Activated effector memory CD4-positive, alpha-beta T cell treated with Interleukin-2 at 50 U/mL for 16 hours (primary cell): ENCODE measurements at regions not wholly inside any gene's neighbourhood (a gene's known extent, or its start where the extent isn't known, plus 50 kb on each side); places are given as distances from the start of the nearest gene placed in this dataset.

Experiments
- DNase-seq: peaks from one replicate; pipeline ENCODE4 v3.0.0-alpha.2; 2020

- no peak for DNase-seq
Measured at GRCh38 chr10:128725531-128725930, 599.3 kb upstream of the MKI67 start.

GRCh38 chr10:128727114-128727513, 600.9 kb upstream of the MKI67 start:
- no peak for DNase-seq

DNA sequence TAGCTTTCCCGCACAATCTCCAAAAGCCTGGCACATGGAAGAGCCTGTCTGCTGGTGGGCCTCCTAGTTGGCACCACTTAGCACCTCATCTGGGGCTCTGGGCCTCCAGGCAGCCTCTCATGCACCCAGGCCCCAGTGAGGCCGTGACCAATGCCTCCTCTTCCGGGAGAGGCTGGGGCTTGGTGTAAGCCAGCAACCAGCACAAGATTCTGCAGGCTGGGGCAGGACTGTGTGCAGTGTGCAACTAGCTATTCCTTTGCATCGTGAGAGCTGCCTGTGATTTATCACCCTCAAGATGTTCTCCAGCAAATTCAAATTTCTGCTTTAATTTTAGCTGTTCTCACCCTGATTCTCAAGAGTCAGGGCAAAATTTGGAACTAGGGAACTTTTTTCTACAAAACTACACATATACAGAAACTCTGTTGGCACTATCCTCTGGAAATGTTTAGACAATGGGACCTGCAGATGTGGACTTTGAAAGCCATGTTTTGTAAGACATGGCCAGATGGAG, 603.7 kb upstream of the MKI67 start:
- no peak for DNase-seq

DNA sequence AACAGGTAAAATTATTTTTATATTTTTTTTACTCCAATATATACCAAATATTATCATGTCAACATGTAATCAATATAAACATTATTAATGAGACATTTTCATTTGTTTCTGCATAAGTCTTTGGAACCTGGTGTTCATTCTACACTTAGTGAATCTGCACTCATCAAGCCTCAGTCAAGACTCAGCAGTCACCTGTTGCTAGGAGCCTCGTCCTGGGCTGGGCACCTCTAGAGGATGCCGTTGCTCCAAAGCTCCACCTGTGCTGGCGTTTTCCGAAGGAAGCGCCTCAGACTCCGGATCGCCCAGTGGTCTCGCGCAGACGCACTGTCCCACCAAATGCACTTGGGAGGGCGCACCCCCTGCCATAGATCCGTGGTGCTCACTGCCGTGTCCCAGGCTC, 604.7 kb upstream of the MKI67 start:
- DNase-seq: no peak

- no peak for DNase-seq
Measured at GRCh38 chr10:128734161-128734560, 607.9 kb upstream of the MKI67 start.

GRCh38 chr10:128734734-128735133, 608.5 kb upstream of the MKI67 start:
- no peak for DNase-seq

GRCh38 chr10:128735996-128736395, 609.8 kb upstream of the MKI67 start:
- no peak for DNase-seq

GRCh38 chr10:128738386-128738915, 612.2 kb upstream of the MKI67 start:
- no peak for DNase-seq

- DNase-seq: no peak
Measured at GRCh38 chr10:128739930-128740329, 613.7 kb upstream of the MKI67 start.

GRCh38 chr10:128741180-128741579, 615.0 kb upstream of the MKI67 start:
- no peak for DNase-seq

GRCh38 chr10:128741680-128742079, 615.5 kb upstream of the MKI67 start:
- no peak for DNase-seq

GRCh38 chr10:128744092-128744491, 617.9 kb upstream of the MKI67 start:
- no peak for DNase-seq

- DNase-seq: no peak
Measured at GRCh38 chr10:128744811-128745305, 618.6 kb upstream of the MKI67 start.

DNA sequence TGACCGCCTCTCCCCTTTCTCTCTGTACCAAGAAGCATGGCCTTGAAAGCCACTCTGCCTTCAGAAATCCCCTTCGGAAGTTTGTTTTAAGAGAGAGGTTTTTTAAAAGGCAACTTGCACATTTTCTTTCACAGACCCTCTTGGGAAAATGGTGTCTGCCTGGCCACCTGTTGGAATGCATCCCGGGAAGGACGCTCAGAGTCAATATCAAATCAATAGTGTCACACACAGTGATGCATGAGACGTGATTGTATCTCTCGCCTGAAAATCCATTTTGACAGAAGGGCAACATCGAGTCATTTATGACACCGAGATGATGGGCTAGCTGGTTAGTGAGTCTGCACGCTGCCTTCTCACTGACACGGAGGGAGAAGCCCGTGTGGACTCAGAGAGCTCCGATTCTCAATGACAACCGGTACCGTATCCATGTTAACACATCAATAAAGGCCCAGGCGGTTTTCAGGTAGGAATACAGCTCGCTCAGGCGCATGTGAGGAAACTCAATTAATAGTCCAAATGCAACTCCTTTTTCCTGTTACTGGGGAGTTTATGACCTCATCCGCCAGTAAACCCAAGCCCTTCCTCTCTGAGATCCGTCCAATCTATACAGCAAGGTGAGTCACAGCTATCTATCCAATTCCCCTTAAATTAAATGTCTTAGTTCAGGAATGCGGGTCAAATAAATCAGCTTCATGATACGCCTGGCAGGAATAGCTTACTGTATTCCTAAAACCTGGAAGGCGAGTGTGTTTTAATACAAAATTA, 621.5 kb upstream of the MKI67 start:
- DNase-seq: no peak

- no peak for DNase-seq
Measured at GRCh38 chr10:128751284-128751683, 625.1 kb upstream of the MKI67 start.

GRCh38 chr10:128751851-128752250, 625.6 kb upstream of the MKI67 start:
- no peak for DNase-seq

- no peak for DNase-seq
Measured at GRCh38 chr10:128759174-128759573, 633.0 kb upstream of the MKI67 start.

- no peak for DNase-seq
Measured at GRCh38 chr10:128763588-128763987, 637.4 kb upstream of the MKI67 start.

GRCh38 chr10:128764190-128764589, 638.0 kb upstream of the MKI67 start:
- DNase-seq: no peak

DNA sequence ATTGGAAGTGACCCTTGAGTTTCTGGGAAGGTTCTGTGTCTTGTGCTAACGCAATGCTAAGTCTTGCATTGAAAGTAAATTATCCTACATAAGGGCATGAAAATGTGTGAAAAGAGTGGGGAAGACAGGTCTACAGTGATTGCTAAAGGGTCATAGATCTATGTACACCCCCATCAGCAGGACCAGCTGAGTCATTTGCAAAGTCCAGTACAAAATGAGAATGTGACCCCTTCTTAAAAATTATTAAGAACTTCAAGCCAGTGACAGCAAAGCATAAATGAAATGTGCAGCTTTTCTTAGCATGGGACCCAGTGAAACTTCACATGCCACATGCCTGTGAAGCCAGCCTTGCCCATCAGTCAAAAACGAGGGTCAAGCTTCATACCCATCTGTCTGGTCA, 640.7 kb upstream of the MKI67 start:
- no peak for DNase-seq

DNA sequence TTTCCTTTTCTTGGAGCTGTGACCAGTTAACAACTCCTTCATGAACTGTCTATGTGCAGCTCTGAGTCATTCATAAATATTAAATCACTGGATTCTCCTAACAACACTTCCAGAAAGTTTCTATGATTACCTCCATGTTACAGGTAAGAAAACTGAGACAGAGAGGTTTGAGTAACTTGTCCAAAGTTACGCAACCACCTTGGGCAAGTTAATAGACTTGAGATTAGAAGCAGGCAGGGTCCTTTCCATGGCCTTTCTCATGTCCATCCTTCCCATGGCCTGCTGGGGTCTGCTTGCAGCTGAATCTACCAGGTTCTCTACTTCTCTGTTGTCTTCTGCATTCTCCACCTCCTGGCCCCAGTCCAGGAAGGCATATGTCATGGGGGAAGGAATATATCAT, 648.8 kb upstream of the MKI67 start:
- DNase-seq: no peak

GRCh38 chr10:128775743-128776142, 649.5 kb upstream of the MKI67 start:
- DNase-seq: no peak

- no peak for DNase-seq
Measured at GRCh38 chr10:128776673-128777252, 650.5 kb upstream of the MKI67 start.

GRCh38 chr10:128777342-128777741, 651.1 kb upstream of the MKI67 start:
- DNase-seq: no peak
